ENCODE measurements at regions not wholly inside any gene's neighbourhood (a gene's known extent, or its start where the extent isn't known, plus 50 kb on each side); places are given as distances from the start of the nearest gene placed in this dataset.
A peak's percentile ranks its signal among the peaks of the same experiment; 100 is the strongest.

- H3K79me2 ChIP-seq (ENCODE audit: control insufficient read depth, insufficient read depth, low read length) = no peaks in the 10 kb centered on the region
- no peak overlapping the region for H3K9ac ChIP-seq (replicated peaks; ENCODE audit: extremely low read depth, insufficient read depth, low read length)
- FAIRE-seq (no peak), DNase-seq (ENCODE audit: low read depth, low spot score) (peak; percentile 63)
- intact Hi-C loops (cut with micrococcal nuclease) = no loop called here
- no peaks in the 10 kb centered on the region for H3K9me3 ChIP-seq (replicated peaks; ENCODE audit: control insufficient read depth, insufficient read depth, low read length)
- no peaks in the 10 kb centered on the region for H4K20me1 ChIP-seq (replicated peaks; ENCODE audit: control insufficient read depth, extremely low read depth, insufficient read depth, low read length)
- CTCF ChIA-PET = no interaction called here
- H3K4me2 ChIP-seq (ENCODE audit: insufficient read depth, low read length) = no peak overlapping the region
- H2AFZ ChIP-seq (ENCODE audit: low read depth, low read length) = no peak overlapping the region
- dilution Hi-C loops (cut with MboI; ENCODE audit: extremely low pct_ligation_motif_present, low sequenced_read_pairs) = no loop called here
- no TSS peak for BruUV-seq (replicated peaks)
- H3K27ac ChIP-seq (ENCODE audit: insufficient read depth, low read depth, low read length) = no peak overlapping the region
- H3K9me1 ChIP-seq (replicated peaks; ENCODE audit: control insufficient read depth, extremely low read depth, insufficient read depth, low read length) = no peaks in the 10 kb centered on the region
- H3K4me3 ChIP-seq (replicated peaks in 1 of 3; ENCODE audit: insufficient read depth in 1 of 3, low read depth in 1 of 3, low read length in 3 of 3) = no peak overlapping the region
- H3K27me3 ChIP-seq (ENCODE audit: control insufficient read depth in 2 of 2, insufficient read depth in 2 of 2, low read length in 2 of 2) = no peaks in the 10 kb centered on the region
- H3K36me3 ChIP-seq (ENCODE audit: control insufficient read depth in 2 of 2, extremely low read depth in 1 of 2, insufficient read depth in 2 of 2, low read length in 2 of 2) = no peaks in the 10 kb centered on the region
- peaks cover 2% of the 10 kb centered on the region for H3K4me1 ChIP-seq (ENCODE audit: control insufficient read depth, extremely low read depth, insufficient read depth, low read length)
- POLR2A ChIA-PET = no interaction called here
- TF ChIP-seq EZH2 (IDR thresholded peaks at IDR 0.05; ENCODE audit: borderline replicate concordance, low read depth, low read length, severe bottlenecking) = no peak
- no peak for TF ChIP-seq POLR2A (IDR thresholded peaks at IDR 0.05; ENCODE audit: low read depth, low read length)
- TF ChIP-seq POLR2AphosphoS5 (IDR thresholded peaks at IDR 0.05; ENCODE audit: insufficient read depth, low read depth, low read length) = no peak
- TF ChIP-seq CTCF (IDR thresholded peaks at IDR 0.05; ENCODE audit: extremely low read depth in 1 of 2, insufficient read depth in 1 of 2, low read depth in 1 of 2, low read length in 2 of 2) = no peak
- TF ChIP-seq JUN (IDR thresholded peaks at IDR 0.05; ENCODE audit: borderline replicate concordance, insufficient read depth, insufficient read length, low read depth) = no peak
- TF ChIP-seq GATA2 (IDR thresholded peaks at IDR 0.05; ENCODE audit: insufficient read depth, insufficient read length, low read depth, low read length) = no peak
- TF ChIP-seq FOS (IDR thresholded peaks at IDR 0.05; ENCODE audit: borderline replicate concordance, insufficient read depth, low read length) = no peak
- no peak for TF ChIP-seq MYC (IDR thresholded peaks at IDR 0.05; ENCODE audit: low read depth, low read length)
- TF ChIP-seq MAX (IDR thresholded peaks at IDR 0.05; ENCODE audit: insufficient read depth, insufficient read length) = no peak
Observed at GRCh38 chr5:124842725-124843595, 96.5 kb upstream of the ZNF608 start.

All from endothelial cell of umbilical vein (primary cell).